ENCODE measurements at regions not wholly inside any gene's neighbourhood (a gene's known extent, or its start where the extent isn't known, plus 50 kb on each side); places are given as distances from the start of the nearest gene placed in this dataset.

DNA sequence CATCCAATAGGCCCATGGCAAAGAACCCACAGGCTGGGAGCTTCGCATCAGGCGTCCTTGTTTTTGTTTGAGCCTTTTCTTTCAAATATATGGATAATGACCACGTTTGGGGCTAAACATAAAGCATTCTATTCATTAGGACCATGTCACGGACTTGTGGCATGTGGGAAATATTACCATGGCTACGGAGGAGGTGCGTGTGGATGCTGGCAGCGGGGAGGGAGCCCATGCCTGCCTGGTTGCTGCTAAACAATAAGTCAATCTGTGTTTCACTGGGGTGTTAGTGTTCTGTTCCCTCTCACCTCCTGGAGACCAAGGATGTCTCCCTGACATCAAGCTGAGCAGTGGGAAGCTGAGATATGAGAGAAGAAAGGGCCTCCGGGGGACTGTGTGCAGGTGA, 121.1 kb downstream of the IRS2 start:
- H3K18ac ChIP-seq (ENCODE audit: low read depth, low read length), result no peak overlapping the region
- H4K5ac ChIP-seq (ENCODE audit: low read depth, low read length), result no peak overlapping the region
- no peaks in the 10 kb centered on the region for H3K36me3 ChIP-seq (ENCODE audit: control insufficient read depth, insufficient read depth, low read length)
- POLR2A ChIA-PET (ENCODE audit: unreplicated experiment), result no interaction called here
- no peaks in the 10 kb centered on the region for H3K79me1 ChIP-seq (ENCODE audit: low read depth in 1 of 2, low read length in 2 of 2)
- no peak overlapping the region for H4K91ac ChIP-seq (ENCODE audit: insufficient read depth, low read depth, low read length)
- no peaks in the 10 kb centered on the region for H3K9me1 ChIP-seq (ENCODE audit: insufficient read depth, low read length)
- H3K23ac ChIP-seq (ENCODE audit: low read depth, low read length), result no peak overlapping the region
- in situ Hi-C loops (cut with MboI; ENCODE audit: low sequenced_read_pairs), result no loop called here
- peaks cover 8% of the 10 kb centered on the region for H3K27me3 ChIP-seq (ENCODE audit: control insufficient read depth, insufficient read depth, low read length)
- ATAC-seq (ENCODE audit: low read depth) (no peak), DNase-seq (no peak)
- H3K56ac ChIP-seq (ENCODE audit: extremely low read depth, insufficient read depth, low read length), result no peak overlapping the region
- no peak overlapping the region for H3K4me3 ChIP-seq (ENCODE audit: insufficient read depth, low read depth, low read length)
- H3K14ac ChIP-seq (replicated peaks; ENCODE audit: low read depth, low read length), result no peak overlapping the region
- no peaks in the 10 kb centered on the region for H3K9me3 ChIP-seq (ENCODE audit: control insufficient read depth, insufficient read depth, low read length)
- no peak overlapping the region for H2BK20ac ChIP-seq (ENCODE audit: low read depth, low read length)
- no peak overlapping the region for H2AFZ ChIP-seq (replicated peaks; ENCODE audit: low read length, poor library complexity)
- no peak overlapping the region for H3K4me2 ChIP-seq (ENCODE audit: low read depth, low read length)
- intact Hi-C loops (cut with micrococcal nuclease), result no loop called here
- BruUV-seq (replicated peaks), result no TSS peak
- no peak overlapping the region for H2AK9ac ChIP-seq (replicated peaks; ENCODE audit: low read depth, low read length, poor library complexity)
- no peak overlapping the region for H2AK5ac ChIP-seq (ENCODE audit: low read depth, low read length)
- H2BK15ac ChIP-seq (ENCODE audit: low read depth, low read length), result no peak overlapping the region
- no peak overlapping the region for H2BK5ac ChIP-seq (ENCODE audit: low read depth, low read length, poor library complexity, severe bottlenecking)
- no CpG with 5 or more reads among the region's 8 CpGs for WGBS, 2 experiments (ENCODE audit: extremely low coverage in 2 of 2, insufficient read length in 1 of 2)
- H4K8ac ChIP-seq (ENCODE audit: low read depth in 2 of 2, low read length in 2 of 2), result no peak overlapping the region
- H3K4me1 ChIP-seq (ENCODE audit: control insufficient read depth, insufficient read depth, low read length), result no peaks in the 10 kb centered on the region
- no peak overlapping the region for H3K9ac ChIP-seq (ENCODE audit: low read depth, low read length)
- H4K20me1 ChIP-seq (ENCODE audit: insufficient read depth, low read length), result no peaks in the 10 kb centered on the region
- dilution Hi-C loops (cut with HindIII; ENCODE audit: low sequenced_read_pairs, unreplicated experiment), result no loop called here
- H3K4ac ChIP-seq (ENCODE audit: low read depth, low read length), result no peak overlapping the region
- no peak overlapping the region for H2BK120ac ChIP-seq (ENCODE audit: low read depth, low read length)
- TF ChIP-seq, protein P1, sequence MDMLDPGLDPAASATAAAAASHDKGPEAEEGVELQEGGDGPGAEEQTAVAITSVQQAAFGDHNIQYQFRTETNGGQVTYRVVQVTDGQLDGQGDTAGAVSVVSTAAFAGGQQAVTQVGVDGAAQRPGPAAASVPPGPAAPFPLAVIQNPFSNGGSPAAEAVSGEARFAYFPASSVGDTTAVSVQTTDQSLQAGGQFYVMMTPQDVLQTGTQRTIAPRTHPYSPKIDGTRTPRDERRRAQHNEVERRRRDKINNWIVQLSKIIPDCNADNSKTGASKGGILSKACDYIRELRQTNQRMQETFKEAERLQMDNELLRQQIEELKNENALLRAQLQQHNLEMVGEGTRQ (IDR thresholded peaks at IDR 0.05; ENCODE audit: low read depth, low read length), result no peak
- TF ChIP-seq RCOR1 (IDR thresholded peaks at IDR 0.05; ENCODE audit: insufficient replicate concordance, low read length) (no peak), SMC3 (IDR thresholded peaks at IDR 0.05; ENCODE audit: low read depth, low read length) (no peak), ELK1 (IDR thresholded peaks at IDR 0.05; ENCODE audit: borderline replicate concordance, low read depth, low read length) (no peak), CHD1 (IDR thresholded peaks at IDR 0.05; ENCODE audit: low read depth, low read length) (no peak), FOS (IDR thresholded peaks at IDR 0.05; ENCODE audit: low read depth, low read length) (no peak), NFE2L2 (IDR thresholded peaks at IDR 0.05; ENCODE audit: low read depth, low read length) (no peak), CTCF (conservative IDR thresholded peaks at IDR 0.05; ENCODE audit: low read depth, low read length) (no peak), POLR2A (IDR thresholded peaks at IDR 0.05; ENCODE audit: low read depth, low read length) (no peak), MAZ (IDR thresholded peaks at IDR 0.05; ENCODE audit: borderline replicate concordance, low read depth, low read length) (no peak), MAFK (IDR thresholded peaks at IDR 0.05; ENCODE audit: low read depth, low read length) (no peak), CEBPB (IDR thresholded peaks at IDR 0.05; ENCODE audit: low read depth, low read length) (no peak), RFX5 (IDR thresholded peaks at IDR 0.05; ENCODE audit: low read depth, low read length) (no peak), MXI1 (IDR thresholded peaks at IDR 0.05; ENCODE audit: borderline replicate concordance, low read depth, low read length) (no peak)
- CTCF ChIA-PET, result no interaction called here
- no peak overlapping the region for H3K27ac ChIP-seq (ENCODE audit: insufficient read depth, low read length)

Data from IMR-90 (cell line).